Keratinocyte (primary cell): ENCODE measurements at regions not wholly inside any gene's neighbourhood (a gene's known extent, or its start where the extent isn't known, plus 50 kb on each side); places are given as distances from the start of the nearest gene placed in this dataset.

Experiments
- CTCF ChIP-seq, 3 experiments: IDR thresholded peaks in 1 of 3; conservative IDR thresholded peaks in 1 of 3; optimal IDR thresholded peaks in 1 of 3; 2 replicates in 2 of 3; 3 replicates in 1 of 3; pipeline versions ENCODE3 to v1.5.1; 2011; ENCODE audit warnings: low read length in 3 of 3, mild to moderate bottlenecking in 3 of 3, moderate library complexity in 2 of 3, control low read depth in 1 of 3, inconsistent platforms in 1 of 3; ENCODE audit not compliant: insufficient read depth in 2 of 3; ENCODE audit errors: extremely low read depth in 1 of 3
- EZH2 ChIP-seq: IDR thresholded peaks from one replicate; pipeline ENCODE4 v1.6.1; 2012; ENCODE audit warnings: inconsistent platforms, mild to moderate bottlenecking, low read length, moderate library complexity

- TF ChIP-seq CTCF (optimal IDR thresholded peaks at IDR 0.05 in 1 of 3, IDR thresholded peaks at IDR 0.05 in 1 of 3, conservative IDR thresholded peaks at IDR 0.05 in 1 of 3; ENCODE audit: extremely low read depth in 1 of 3, insufficient read depth in 2 of 3, low read length in 3 of 3) (no peak), EZH2 (no peak)
These were observed 181.1 kb upstream of the STXBP5 start for GRCh38 chr6:147023148-147023547.
